H9 (cell line): ENCODE measurements at regions not wholly inside any gene's neighbourhood (a gene's known extent, or its start where the extent isn't known, plus 50 kb on each side); places are given as distances from the start of the nearest gene placed in this dataset.

Experiments used
- DNase-seq: peaks from one replicate; pipeline ENCODE4 v3.0.0-alpha.2; 2017
- H2AFZ ChIP-seq: one replicate; pipeline ENCODE4 v1.6.1; 2013; ENCODE audit warnings: mild to moderate bottlenecking, low read length, control low read depth, moderate library complexity
- H2AK5ac ChIP-seq: 2 replicates; pipeline ENCODE4 v1.6.1; 2013; ENCODE audit warnings: low read length, control low read depth, mixed read lengths; ENCODE audit not compliant: insufficient read length
- H2BK120ac ChIP-seq: one replicate; pipeline ENCODE4 v1.6.1; 2013; ENCODE audit warnings: low read depth, mild to moderate bottlenecking, low read length, control low read depth, inconsistent platforms; ENCODE audit not compliant: poor library complexity, severe bottlenecking
- H2BK12ac ChIP-seq: 2 replicates; pipeline ENCODE4 v1.6.1; 2013; ENCODE audit warnings: low read length, control low read depth, mixed read lengths, low read depth; ENCODE audit not compliant: insufficient read length
- H2BK15ac ChIP-seq: 2 replicates; pipeline ENCODE4 v1.6.1; 2013; ENCODE audit warnings: low read depth, low read length, control low read depth
- H2BK20ac ChIP-seq: one replicate; pipeline ENCODE4 v1.6.1; 2013; ENCODE audit warnings: low read depth, mild to moderate bottlenecking, low read length, control low read depth, inconsistent platforms; ENCODE audit not compliant: poor library complexity, severe bottlenecking
- H2BK5ac ChIP-seq: 2 replicates; pipeline ENCODE4 v1.6.1; 2013; ENCODE audit warnings: low read length, control low read depth, mixed read lengths; ENCODE audit not compliant: insufficient read length
- H3K14ac ChIP-seq: 2 replicates; pipeline ENCODE4 v1.6.1; 2013; ENCODE audit warnings: low read length, control low read depth; ENCODE audit not compliant: insufficient read depth
- H3K18ac ChIP-seq: 2 replicates; pipeline ENCODE4 v1.6.1; 2013; ENCODE audit warnings: low read depth, mild to moderate bottlenecking, mixed read lengths, low read length, control low read depth; ENCODE audit not compliant: insufficient read length
- H3K23ac ChIP-seq: 2 replicates; pipeline ENCODE4 v1.6.1; 2013; ENCODE audit warnings: low read length, control low read depth, mixed read lengths, low read depth; ENCODE audit not compliant: insufficient read length
- H3K23me2 ChIP-seq: 2 replicates; pipeline ENCODE4 v1.6.1; 2013; ENCODE audit warnings: low read depth, mild to moderate bottlenecking, mixed read lengths, low read length, control low read depth; ENCODE audit not compliant: insufficient read length, poor library complexity, severe bottlenecking
- H3K27ac ChIP-seq: 2 replicates; pipeline ENCODE4 v1.5.1; 2013; ENCODE audit warnings: low read length, control low read depth, mixed read lengths, low read depth; ENCODE audit not compliant: insufficient read length
- H3K27me3 ChIP-seq: 2 replicates; pipeline ENCODE4 v1.6.1; 2013; ENCODE audit warnings: low read length, control low read depth, inconsistent platforms; ENCODE audit not compliant: insufficient read depth
- H3K4ac ChIP-seq: 2 replicates; pipeline ENCODE4 v1.6.1; 2013; ENCODE audit warnings: low read depth, mild to moderate bottlenecking, control low read depth, inconsistent platforms, low read length, moderate library complexity
- H3K4me1 ChIP-seq: 2 replicates; pipeline ENCODE4 v1.6.1; 2013; ENCODE audit warnings: low read length, control low read depth, inconsistent platforms; ENCODE audit not compliant: insufficient read depth
- H3K4me2 ChIP-seq: 2 replicates; pipeline ENCODE4 v1.6.1; 2013; ENCODE audit warnings: low read length, control low read depth, mixed read lengths; ENCODE audit not compliant: insufficient read length, insufficient read depth
- H3K56ac ChIP-seq: 2 replicates; pipeline ENCODE4 v1.6.1; 2013; ENCODE audit warnings: low read depth, mild to moderate bottlenecking, mixed read lengths, low read length, control low read depth; ENCODE audit not compliant: insufficient read length
- H3K79me1 ChIP-seq: 2 replicates; pipeline ENCODE4 v1.6.1; 2013; ENCODE audit warnings: low read depth, mild to moderate bottlenecking, moderate library complexity, low read length, control low read depth, inconsistent platforms; ENCODE audit not compliant: insufficient read depth, poor library complexity, severe bottlenecking
- H3K79me2 ChIP-seq: 2 replicates; pipeline ENCODE4 v1.6.1; 2013; ENCODE audit warnings: low read length, control low read depth, inconsistent platforms; ENCODE audit not compliant: insufficient read depth
- H3K9ac ChIP-seq: 2 replicates; pipeline ENCODE4 v1.6.1; 2013; ENCODE audit warnings: low read length, control low read depth, mixed read lengths; ENCODE audit not compliant: insufficient read length; ENCODE audit errors: extremely low read depth
- H3K9me3 ChIP-seq: one replicate; pipeline ENCODE4 v1.6.1; 2013; ENCODE audit warnings: low read depth, low read length, inconsistent platforms; ENCODE audit not compliant: control insufficient read depth
- H3T11ph ChIP-seq: one replicate; pipeline ENCODE4 v1.6.1; 2013; ENCODE audit warnings: mild to moderate bottlenecking, low read length, control low read depth, inconsistent platforms
- H4K20me1 ChIP-seq: one replicate; pipeline ENCODE4 v1.6.1; 2013; ENCODE audit not compliant: control insufficient read depth, insufficient read length, insufficient read depth
- H4K5ac ChIP-seq: 2 replicates; pipeline ENCODE4 v1.6.1; 2013; ENCODE audit warnings: low read depth, mild to moderate bottlenecking, mixed read lengths, low read length, control low read depth; ENCODE audit not compliant: insufficient read length
- H4K8ac ChIP-seq: replicated peaks from 2 replicates; pipeline ENCODE4 v1.6.1; 2013; ENCODE audit warnings: low read length, control low read depth, mixed read lengths, low read depth; ENCODE audit not compliant: insufficient read length
- H4K91ac ChIP-seq: 2 replicates; pipeline ENCODE4 v1.6.1; 2013; ENCODE audit warnings: low read depth, mild to moderate bottlenecking, moderate library complexity, mixed read lengths, low read length, control low read depth; ENCODE audit not compliant: insufficient read length
- H3K27ac Mint-ChIP-seq, 3 experiments: 2 replicates in 2 of 3; 3 replicates in 1 of 3; pipeline ENCODE4 v1.8.0; 2020 to 2021; ENCODE audit warnings: mixed read lengths in 3 of 3, mild to moderate bottlenecking in 1 of 3, moderate library complexity in 1 of 3
- H3K27me3 Mint-ChIP-seq: 2 replicates; pipeline ENCODE4 v1.8.0; 2021; ENCODE audit warnings: low read depth, mild to moderate bottlenecking, moderate library complexity, mixed read lengths
- H3K36me3 Mint-ChIP-seq, 3 experiments: 2 replicates in 2 of 3; 3 replicates in 1 of 3; pipeline ENCODE4 v1.8.0; 2020 to 2021; ENCODE audit warnings: low read depth in 3 of 3, mixed read lengths in 3 of 3; ENCODE audit not compliant: insufficient read depth in 1 of 3
- H3K4me1 Mint-ChIP-seq, 2 experiments: 2 replicates each; pipeline ENCODE4 v1.8.0; 2020; ENCODE audit warnings: mixed read lengths in 2 of 2
- H3K4me3 Mint-ChIP-seq, 2 experiments: 2 replicates in 1 of 2; 3 replicates in 1 of 2; pipeline ENCODE4 v1.8.0; 2020 to 2021; ENCODE audit warnings: mild to moderate bottlenecking in 2 of 2, mixed read lengths in 2 of 2, moderate library complexity in 1 of 2
- H3K9me3 Mint-ChIP-seq, 2 experiments: 2 replicates in 1 of 2; 3 replicates in 1 of 2; pipeline ENCODE4 v1.8.0; 2020; ENCODE audit warnings: mild to moderate bottlenecking in 2 of 2, mixed read lengths in 2 of 2, moderate library complexity in 1 of 2
- CTCF ChIP-seq: fragments of 200-600 bp; sonication (generic); conservative IDR thresholded peaks from 3 replicates; pipeline ENCODE4 v1.8.0; 2021; ENCODE audit warnings: antibody characterized with exemption, mild to moderate bottlenecking
- WGBS: extraction: QIAGEN DNeasy Blood & Tissue Kit; methylation state at CpG from one replicate; pipeline ENCODE4 v1.1.7; 2013; ENCODE audit warnings: missing lambda C conversion rate, low lambda C conversion rate, mixed read lengths; ENCODE audit not compliant: insufficient read length; ENCODE audit errors: extremely low coverage; 5-methylcytosine and 5-hydroxymethylcytosine counted together

GRCh38 chr3:124663690-124664089, 66.6 kb upstream of the UMPS start:
- Mint-ChIP-seq H3K36me3 (no peaks in the 10 kb centered on the region), H3K27ac (no peak overlapping the region), H3K9me3 (no peaks in the 10 kb centered on the region), H3K4me1 (no peaks in the 10 kb centered on the region), H3K4me3 (no peak overlapping the region), H3K27me3 (no peaks in the 10 kb centered on the region)
- Histone ChIP-seq H3K27ac (no peak overlapping the region), H2AFZ (no peak overlapping the region), H3K79me1 (no peaks in the 10 kb centered on the region), H2BK5ac (no peak overlapping the region), H2BK12ac (no peak overlapping the region), H3K23ac (no peak overlapping the region), H3K27me3 (no peaks in the 10 kb centered on the region), H3K4me2 (no peak overlapping the region), H2AK5ac (no peak overlapping the region), H3K79me2 (no peaks in the 10 kb centered on the region), H4K20me1 (no peaks in the 10 kb centered on the region), H3T11ph (no peak overlapping the region), H3K56ac (no peak overlapping the region), H2BK15ac (no peak overlapping the region), H3K4me1 (no peaks in the 10 kb centered on the region), H2BK20ac (no peak overlapping the region), H3K9me3 (no peaks in the 10 kb centered on the region), H3K18ac (no peak overlapping the region), H3K23me2 (no peaks in the 10 kb centered on the region), H4K8ac (no peak overlapping the region), H4K91ac (no peak overlapping the region), H2BK120ac (no peak overlapping the region), H3K9ac (no peak overlapping the region), H4K5ac (no peak overlapping the region), H3K14ac (no peak overlapping the region), H3K4ac (no peak overlapping the region)
- WGBS = no CpG with 5 or more reads among the region's 2 CpGs
- DNase-seq = no peak
- TF ChIP-seq CTCF = no peak
